Fibroblast of villous mesenchyme (primary cell): ENCODE measurements at regions not wholly inside any gene's neighbourhood (a gene's known extent, or its start where the extent isn't known, plus 50 kb on each side); places are given as distances from the start of the nearest gene placed in this dataset.
A peak's percentile ranks its signal among the peaks of the same experiment; 100 is the strongest.

ENCODE experiments used
- DNase-seq: peaks from one replicate; pipeline ENCODE4 v3.0.0-alpha.2; 2010; ENCODE audit warnings: low read depth
- H3K4me3 ChIP-seq: 2 replicates; pipeline ENCODE4 v1.5.1; 2011; ENCODE audit warnings: low read depth, mild to moderate bottlenecking, low read length
- CTCF ChIP-seq: IDR thresholded peaks from 2 replicates; pipeline ENCODE4 v1.5.1; 2012; ENCODE audit warnings: low read depth, mild to moderate bottlenecking, low read length; ENCODE audit not compliant: insufficient read depth

DNA sequence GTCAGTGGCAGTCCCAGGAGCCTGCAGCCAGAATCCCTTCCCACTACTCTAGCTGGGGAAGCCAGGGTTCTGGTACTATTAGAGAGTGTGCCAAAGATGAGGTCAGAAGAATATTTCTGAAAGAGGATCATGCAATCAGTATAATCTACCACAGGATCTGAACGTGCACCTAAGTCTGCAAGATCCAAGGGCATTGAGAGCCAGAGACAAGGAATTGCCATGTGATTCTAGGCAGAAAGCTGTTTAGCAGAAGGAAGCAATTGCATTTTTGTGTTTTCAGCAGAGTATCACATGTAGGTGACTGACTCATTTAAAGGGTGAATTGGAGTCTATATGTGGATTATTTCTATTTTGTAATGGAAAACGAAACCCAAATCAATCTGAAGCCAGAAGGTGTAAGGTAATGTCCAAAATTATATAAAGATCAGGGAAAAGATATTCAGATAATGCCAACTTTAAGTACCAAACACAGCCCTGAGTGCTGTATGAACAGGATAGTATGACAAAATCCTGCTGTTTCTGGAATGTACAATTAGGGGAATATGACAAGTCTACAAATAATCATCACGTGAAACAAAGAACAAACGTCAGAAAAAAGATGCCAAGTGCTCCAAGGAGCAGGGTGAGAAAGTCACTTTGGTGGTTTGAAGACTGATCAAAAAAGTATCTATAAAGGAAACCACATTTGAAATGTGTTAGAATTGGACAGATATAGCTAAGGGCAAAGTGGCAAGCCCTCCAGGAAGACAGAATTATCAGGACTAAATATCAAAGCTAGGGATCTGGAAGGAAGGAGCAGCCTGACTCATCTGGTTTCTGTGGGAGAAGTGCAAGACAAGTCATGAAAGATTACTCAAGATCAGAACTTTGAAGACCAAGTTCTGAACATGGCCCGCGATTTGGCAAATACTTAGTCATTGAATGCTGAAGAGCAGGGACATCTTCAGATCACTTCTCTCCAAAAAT, 1036.6 kb downstream of the NTRK3 start:
- TF ChIP-seq CTCF, result no peak
- peak; percentile 29 for DNase-seq
- H3K4me3 ChIP-seq, result no peak overlapping the region

DNA sequence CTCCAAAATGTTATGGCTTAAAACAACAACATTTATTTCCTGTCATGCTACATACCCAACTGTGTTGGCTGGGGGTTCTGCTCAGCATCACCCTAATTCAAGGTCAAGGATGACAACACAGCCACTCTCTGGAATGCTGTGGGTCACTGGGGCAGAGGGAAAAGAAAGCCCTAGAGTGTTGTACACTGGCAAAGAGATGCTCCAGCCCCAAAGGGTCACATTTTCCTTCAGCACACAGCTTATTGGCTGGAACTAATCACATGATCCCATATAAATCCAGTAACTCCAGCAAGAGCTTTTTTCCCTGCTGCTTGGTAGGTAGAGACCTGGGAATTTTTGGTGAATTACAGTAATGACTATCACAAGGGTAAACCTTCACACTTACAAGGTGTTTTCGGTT, 1041.4 kb downstream of the NTRK3 start:
- no peak for TF ChIP-seq CTCF
- no peak overlapping the region for H3K4me3 ChIP-seq
- no peak for DNase-seq

- H3K4me3 ChIP-seq, result no peak overlapping the region
- DNase-seq, result no peak
Observed at GRCh38 chr15:87213626-87214025, 1042.9 kb downstream of the NTRK3 start.

GRCh38 chr15:87212041-87212440, 1044.5 kb downstream of the NTRK3 start:
- DNase-seq, result no peak

More at GRCh38 chr15:87213626-87214025, 1042.9 kb downstream of the NTRK3 start:
- no peak for TF ChIP-seq CTCF

DNA sequence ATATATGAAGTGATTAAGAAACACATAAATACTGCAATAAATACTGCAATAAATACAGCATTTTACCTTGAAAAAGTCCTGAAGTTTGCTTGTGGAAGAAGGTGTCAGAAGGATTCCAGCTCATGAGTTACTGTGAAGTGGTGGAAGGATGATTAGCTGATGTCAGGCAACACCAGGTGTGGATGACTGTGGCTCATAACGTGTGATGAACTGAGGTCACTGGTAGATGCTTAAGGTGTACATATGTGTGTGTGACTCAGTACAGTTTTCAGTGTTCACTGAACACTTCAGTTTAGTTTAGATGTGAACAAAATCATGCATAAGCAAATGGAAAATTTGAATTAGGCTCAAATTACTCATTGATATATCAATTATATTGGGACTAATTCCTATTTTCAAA, 1045.0 kb downstream of the NTRK3 start:
- no peak overlapping the region for H3K4me3 ChIP-seq
- no peak for DNase-seq

More at GRCh38 chr15:87212041-87212440, 1044.5 kb downstream of the NTRK3 start:
- no peak for TF ChIP-seq CTCF
- H3K4me3 ChIP-seq, result no peak overlapping the region

DNA sequence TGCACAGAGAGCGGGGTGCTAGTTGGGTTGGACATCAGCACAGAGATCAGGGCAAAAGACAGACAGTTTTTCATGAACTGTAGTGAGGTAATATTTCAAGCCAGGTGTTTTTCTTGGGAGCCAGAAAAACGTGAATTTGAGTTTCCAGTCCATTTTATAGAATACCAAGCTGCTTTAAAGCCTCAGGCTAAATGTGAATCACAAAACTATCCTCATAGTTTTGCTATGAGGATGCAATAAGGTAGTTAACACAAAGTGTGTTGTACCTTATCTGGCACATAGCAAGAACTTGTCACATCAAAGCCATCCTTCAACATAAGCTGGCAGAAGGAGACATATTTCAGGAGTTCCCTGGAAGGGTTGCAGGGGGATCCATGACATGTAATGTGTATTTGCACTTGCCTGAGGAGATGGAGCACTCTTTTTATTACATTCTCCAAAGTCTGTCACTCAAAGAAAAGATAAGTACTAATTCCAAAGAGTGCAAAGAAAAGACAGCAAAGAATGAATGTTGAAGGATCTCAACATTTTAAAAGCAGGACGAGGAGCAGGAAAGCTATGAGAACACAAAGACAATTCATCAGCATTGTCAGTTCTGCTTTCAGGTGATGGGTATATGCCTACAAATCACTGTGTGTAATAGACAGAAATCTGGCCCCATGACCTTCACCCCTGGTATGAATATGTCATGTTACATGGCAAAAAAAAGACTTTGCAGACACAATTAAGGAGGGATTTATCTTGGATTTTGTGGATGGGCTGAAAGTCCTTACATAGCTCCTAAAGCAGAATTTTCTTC, 1046.4 kb downstream of the NTRK3 start:
- DNase-seq, result no peak
- no peak for TF ChIP-seq CTCF
- H3K4me3 ChIP-seq, result no peak overlapping the region

More for the DNA sequence above, 1045.0 kb downstream of the NTRK3 start:
- no peak for TF ChIP-seq CTCF
